ENCODE measurements at regions not wholly inside any gene's neighbourhood (a gene's known extent, or its start where the extent isn't known, plus 50 kb on each side); places are given as distances from the start of the nearest gene placed in this dataset.
"Not testable (repeated sequence)": the region's sequence is repeated elsewhere in the genome, so short reads cannot be mapped to it uniquely, and the experiment has no call there.

DNA sequence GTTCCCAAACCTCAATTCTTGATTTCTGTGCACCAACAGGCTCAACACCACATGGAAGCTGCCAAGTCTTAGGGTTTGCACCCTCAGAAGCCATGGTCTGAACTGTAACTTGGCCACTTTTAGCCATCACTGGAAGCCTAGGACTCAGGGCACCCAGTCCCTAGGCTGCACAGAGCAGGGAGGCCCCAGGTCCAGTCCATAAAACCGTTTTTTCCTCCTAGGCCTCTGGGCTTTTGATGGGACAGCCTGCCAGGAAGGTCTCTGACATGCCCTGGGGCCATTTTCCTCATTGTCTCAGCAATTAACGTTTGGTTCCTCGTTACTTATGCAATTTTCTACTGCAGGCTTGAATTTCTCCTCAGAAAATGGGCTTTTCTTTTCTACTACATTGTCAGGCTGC is 1259.6 kb downstream of the RAPGEF2 start:
- Histone ChIP-seq H3K27ac (no peak overlapping the region), H3K9me3 (no peaks in the 10 kb centered on the region), H3K36me3 (no peaks in the 10 kb centered on the region), H3K4me1 (ENCODE audit: insufficient read depth) (no peaks in the 10 kb centered on the region), H3K4me3 (no peak overlapping the region), H3K27me3 (peaks cover 3% of the 10 kb centered on the region)
- 61 to 63% (median 62%) methylated on average over 3 of the region's 3 CpGs for WGBS, 3 donors
- TF ChIP-seq, protein P1, sequence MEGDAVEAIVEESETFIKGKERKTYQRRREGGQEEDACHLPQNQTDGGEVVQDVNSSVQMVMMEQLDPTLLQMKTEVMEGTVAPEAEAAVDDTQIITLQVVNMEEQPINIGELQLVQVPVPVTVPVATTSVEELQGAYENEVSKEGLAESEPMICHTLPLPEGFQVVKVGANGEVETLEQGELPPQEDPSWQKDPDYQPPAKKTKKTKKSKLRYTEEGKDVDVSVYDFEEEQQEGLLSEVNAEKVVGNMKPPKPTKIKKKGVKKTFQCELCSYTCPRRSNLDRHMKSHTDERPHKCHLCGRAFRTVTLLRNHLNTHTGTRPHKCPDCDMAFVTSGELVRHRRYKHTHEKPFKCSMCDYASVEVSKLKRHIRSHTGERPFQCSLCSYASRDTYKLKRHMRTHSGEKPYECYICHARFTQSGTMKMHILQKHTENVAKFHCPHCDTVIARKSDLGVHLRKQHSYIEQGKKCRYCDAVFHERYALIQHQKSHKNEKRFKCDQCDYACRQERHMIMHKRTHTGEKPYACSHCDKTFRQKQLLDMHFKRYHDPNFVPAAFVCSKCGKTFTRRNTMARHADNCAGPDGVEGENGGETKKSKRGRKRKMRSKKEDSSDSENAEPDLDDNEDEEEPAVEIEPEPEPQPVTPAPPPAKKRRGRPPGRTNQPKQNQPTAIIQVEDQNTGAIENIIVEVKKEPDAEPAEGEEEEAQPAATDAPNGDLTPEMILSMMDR (IDR thresholded peaks at IDR 0.05) = no peak
- intact Hi-C loops (cut with DNase I) = no loop called here
- no peak for DNase-seq

DNA sequence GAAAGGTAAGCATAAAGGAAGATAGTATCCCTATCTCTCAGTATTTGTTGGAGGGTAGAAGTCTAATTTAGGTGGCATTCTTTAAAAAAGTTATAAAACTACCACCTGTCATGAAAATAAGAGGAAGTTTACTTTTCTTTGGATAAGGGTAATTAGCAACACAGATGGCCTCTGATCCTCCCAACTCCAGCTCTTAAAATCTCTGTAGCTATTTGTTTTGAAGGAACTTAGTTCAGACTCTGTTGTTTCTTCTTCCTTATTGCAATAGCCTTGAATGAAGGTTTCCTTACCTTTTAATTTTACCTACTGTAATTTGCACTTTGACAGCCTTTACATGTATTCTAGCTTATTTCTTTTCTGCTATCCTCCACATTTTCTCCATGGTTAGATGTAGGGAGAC is 1261.3 kb downstream of the RAPGEF2 start:
- TF ChIP-seq, protein P1 (IDR thresholded peaks at IDR 0.05) = no peak
- TF ChIP-seq POLR2A (IDR thresholded peaks at IDR 0.05) = no peak
- TF ChIP-seq EP300 (IDR thresholded peaks at IDR 0.05) = no peak
- H3K4me3 ChIP-seq = no peak overlapping the region
- no peak for DNase-seq
- H3K36me3 ChIP-seq = no peaks in the 10 kb centered on the region
- H3K27ac ChIP-seq = no peak overlapping the region
- H3K9me3 ChIP-seq = no peaks in the 10 kb centered on the region
- H3K27me3 ChIP-seq = peaks cover 3% of the 10 kb centered on the region
- H3K4me1 ChIP-seq (ENCODE audit: insufficient read depth) = no peaks in the 10 kb centered on the region
- intact Hi-C loops (cut with DNase I) = no loop called here

DNA sequence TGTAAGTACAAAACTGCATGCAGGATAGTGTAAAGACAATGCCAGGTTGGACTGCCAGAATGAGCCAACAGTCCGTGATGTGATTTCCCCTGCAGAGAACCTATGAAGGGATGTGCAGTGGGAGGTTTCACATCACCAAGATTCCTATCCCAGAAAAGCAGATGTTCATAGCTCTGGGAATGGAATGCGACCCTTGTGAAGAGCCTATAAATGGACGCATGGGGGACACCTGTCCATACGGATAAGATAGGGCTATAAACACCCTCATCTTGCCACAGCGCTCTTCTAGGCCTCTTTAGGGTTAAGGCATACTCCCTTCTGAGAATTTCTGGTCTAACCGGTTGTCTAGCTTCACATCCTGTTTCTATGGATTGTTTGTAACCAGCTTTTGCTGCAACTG is 1261.8 kb downstream of the RAPGEF2 start:
- H3K27me3 ChIP-seq; H3K4me1 ChIP-seq (ENCODE audit: insufficient read depth); intact Hi-C loops (cut with DNase I); H3K9me3 ChIP-seq; H3K4me3 ChIP-seq; H3K36me3 ChIP-seq; H3K27ac ChIP-seq; DNase-seq: not testable (repeated sequence)
- 47 to 74% (median 51%) methylated on average over 5 to 6 of the region's 6 CpGs for WGBS, 3 donors

DNA sequence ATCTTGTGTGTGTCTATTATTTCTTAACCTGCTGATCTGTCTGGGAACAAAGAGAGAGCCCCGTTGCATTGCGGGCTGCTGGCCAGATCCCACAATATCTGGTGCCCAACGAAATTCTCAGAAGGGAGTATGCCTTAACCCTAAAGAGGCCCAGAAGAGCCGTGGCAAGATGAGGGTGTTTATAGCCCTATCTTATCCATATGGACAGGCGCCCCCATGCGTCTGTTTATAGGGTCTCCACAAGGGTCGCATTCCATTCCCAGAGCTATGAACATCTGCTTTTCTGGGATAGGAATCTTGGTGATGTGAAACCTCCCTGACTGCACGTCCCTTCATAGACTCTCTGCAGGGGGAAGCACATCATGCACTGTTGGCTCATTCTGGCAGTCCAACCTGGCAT is 1262.5 kb downstream of the RAPGEF2 start:
- H3K36me3 ChIP-seq; H3K27ac ChIP-seq; H3K9me3 ChIP-seq; DNase-seq; H3K4me1 ChIP-seq (ENCODE audit: insufficient read depth); H3K27me3 ChIP-seq; H3K4me3 ChIP-seq; intact Hi-C loops (cut with DNase I): not testable (repeated sequence)
- WGBS, 3 donors = 32 to 44% (median 36%) methylated on average over 8 of the region's 8 CpGs

DNA sequence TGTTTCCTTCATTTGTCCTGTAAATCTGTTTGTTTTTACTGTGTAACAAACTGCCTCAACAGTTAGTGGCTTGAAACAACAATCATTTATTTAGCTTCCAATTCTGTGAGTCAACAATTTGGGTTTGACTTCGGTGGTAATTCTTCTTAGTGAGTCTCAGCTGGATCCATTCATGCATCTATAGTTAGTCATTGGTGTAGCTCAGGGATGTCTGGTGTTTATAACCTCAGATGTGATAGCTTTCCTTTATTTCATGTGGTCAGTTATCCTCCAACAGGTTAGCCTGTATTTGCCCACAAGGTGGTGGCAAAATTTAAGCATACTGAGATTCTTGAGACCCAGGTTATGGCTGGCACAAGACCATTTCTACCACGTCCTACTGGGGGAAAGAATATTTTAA is 1267.2 kb downstream of the RAPGEF2 start:
- intact Hi-C loops (cut with DNase I) = no loop called here
- H3K4me3 ChIP-seq = no peak overlapping the region
- no peaks in the 10 kb centered on the region for H3K4me1 ChIP-seq (ENCODE audit: insufficient read depth)
- DNase-seq = no peak
- H3K27ac ChIP-seq = no peak overlapping the region
- 60 to 66% (median 65%) methylated on average over 2 of the region's 2 CpGs for WGBS, 3 donors
- H3K36me3 ChIP-seq = no peaks in the 10 kb centered on the region
- H3K9me3 ChIP-seq = no peaks in the 10 kb centered on the region
- H3K27me3 ChIP-seq = peaks cover 3% of the 10 kb centered on the region
- no peak for TF ChIP-seq EP300 (IDR thresholded peaks at IDR 0.05)

DNA sequence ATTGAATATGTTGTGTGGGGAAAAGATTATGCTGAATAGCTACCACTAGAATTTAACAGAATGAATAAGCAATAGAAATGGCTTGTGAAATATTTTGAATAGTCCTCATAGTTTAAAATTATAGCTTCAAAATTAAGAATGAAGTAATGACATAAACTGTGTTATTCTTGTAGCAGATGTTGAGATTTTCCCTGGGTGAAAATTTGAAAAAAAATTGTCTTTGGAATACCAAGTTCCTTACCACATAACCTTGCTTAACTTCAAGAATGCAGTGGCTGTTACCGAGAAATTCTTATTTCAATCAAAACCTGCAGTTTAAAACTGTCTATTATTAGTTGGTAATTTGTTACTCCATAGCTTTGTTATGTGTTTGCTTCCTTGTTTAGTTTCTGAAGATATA is 1268.6 kb downstream of the RAPGEF2 start:
- TF ChIP-seq, protein P1 (IDR thresholded peaks at IDR 0.05) = no peak
- TF ChIP-seq EP300 (IDR thresholded peaks at IDR 0.05) (no peak), POLR2A (IDR thresholded peaks at IDR 0.05) (no peak)
- Histone ChIP-seq H3K4me3 (no peak overlapping the region), H3K9me3 (no peaks in the 10 kb centered on the region), H3K27me3 (peaks cover 3% of the 10 kb centered on the region), H3K36me3 (no peaks in the 10 kb centered on the region), H3K4me1 (ENCODE audit: insufficient read depth) (no peaks in the 10 kb centered on the region), H3K27ac (no peak overlapping the region)
- intact Hi-C loops (cut with DNase I) = no loop called here
- DNase-seq = no peak
- WGBS, 3 donors = 59 to 67% (median 64%) methylated on average over 1 of the region's 1 CpG

Measured in ovary (tissue), 7 donors.